Neural progenitor cell (in vitro differentiated cells): ENCODE measurements at regions not wholly inside any gene's neighbourhood (a gene's known extent, or its start where the extent isn't known, plus 50 kb on each side); places are given as distances from the start of the nearest gene placed in this dataset.

Experiments
- DNase-seq: peaks from one replicate; pipeline ENCODE4 v3.0.0-alpha.2; 2016; ENCODE audit warnings: low spot score
- H2AFZ ChIP-seq: fragments of 200-600 bp; sonication (generic); replicated peaks from 2 replicates; pipeline ENCODE4 v1.6.1; 2016; ENCODE audit warnings: antibody characterized with exemption
- H3F3A ChIP-seq: fragments of 200-600 bp; sonication (generic); 2 replicates; pipeline ENCODE4 v1.6.1; 2016; ENCODE audit warnings: antibody characterized with exemption, low read depth
- H3K27ac ChIP-seq: fragments of 200-600 bp; sonication (generic); 2 replicates; pipeline ENCODE4 v1.5.1; 2016; ENCODE audit warnings: mild to moderate bottlenecking
- H3K27me3 ChIP-seq: fragments of 200-600 bp; sonication (generic); 2 replicates; pipeline ENCODE4 v1.6.1; 2016; ENCODE audit warnings: mild to moderate bottlenecking, moderate library complexity
- H3K36me3 ChIP-seq: fragments of 200-600 bp; sonication (generic); 2 replicates; pipeline ENCODE4 v1.5.1; 2016
- H3K4me1 ChIP-seq: fragments of 200-600 bp; sonication (generic); 2 replicates; pipeline ENCODE4 v1.6.1; 2016; ENCODE audit warnings: mixed run types
- H3K4me2 ChIP-seq: fragments of 200-600 bp; sonication (generic); 2 replicates; pipeline ENCODE4 v1.6.1; 2016
- H3K4me3 ChIP-seq: fragments of 200-600 bp; sonication (generic); 2 replicates; pipeline ENCODE4 v1.5.1; 2016
- H3K79me2 ChIP-seq: fragments of 200-600 bp; sonication (generic); 2 replicates; pipeline ENCODE4 v1.6.1; 2016; ENCODE audit warnings: low read depth
- H3K9ac ChIP-seq: fragments of 200-600 bp; sonication (generic); 2 replicates; pipeline ENCODE4 v1.6.1; 2016
- H3K9me3 ChIP-seq: fragments of 200-600 bp; sonication (generic); 2 replicates; pipeline ENCODE4 v1.5.1; 2016; ENCODE audit warnings: low read depth
- H4K20me1 ChIP-seq: fragments of 200-600 bp; sonication (generic); 2 replicates; pipeline ENCODE4 v1.6.1; 2016; ENCODE audit warnings: low read depth
- H3K27ac Mint-ChIP-seq: 3 replicates; pipeline ENCODE4 v1.8.0; 2021; ENCODE audit warnings: mixed read lengths
- H3K27me3 Mint-ChIP-seq: 2 replicates; pipeline ENCODE4 v1.8.0; 2022; ENCODE audit warnings: low read depth, mild to moderate bottlenecking, inconsistent platforms, moderate library complexity, mixed read lengths; ENCODE audit not compliant: insufficient read depth
- H3K36me3 Mint-ChIP-seq: 3 replicates; pipeline ENCODE4 v1.8.0; 2021; ENCODE audit warnings: mixed read lengths
- H3K4me1 Mint-ChIP-seq: 3 replicates; pipeline ENCODE4 v1.8.0; 2021; ENCODE audit warnings: mixed read lengths
- H3K4me3 Mint-ChIP-seq: 3 replicates; pipeline ENCODE4 v1.8.0; 2021; ENCODE audit warnings: mild to moderate bottlenecking, moderate library complexity, mixed read lengths
- H3K9me3 Mint-ChIP-seq: 3 replicates; pipeline ENCODE4 v1.8.0; 2020; ENCODE audit warnings: mixed read lengths
- CTCF ChIP-seq: fragments of 200-600 bp; sonication (generic); IDR thresholded peaks from 2 replicates; pipeline ENCODE4 v1.5.1; 2017; ENCODE audit warnings: antibody characterized with exemption, mild to moderate bottlenecking
- EZH2 ChIP-seq: fragments of 200-600 bp; sonication (generic); IDR thresholded peaks from 2 replicates; pipeline ENCODE4 v1.6.1; 2017; ENCODE audit warnings: antibody characterized with exemption, mild to moderate bottlenecking, moderate library complexity
- EZH2phosphoT487 ChIP-seq: fragments of 200-600 bp; sonication (generic); IDR thresholded peaks from 2 replicates; pipeline ENCODE4 v1.6.1; 2017; ENCODE audit warnings: antibody characterized with exemption

- no peaks in the 10 kb centered on the region for H3K36me3 ChIP-seq
- Mint-ChIP-seq H3K9me3 (peaks cover 4% of the 10 kb centered on the region), H3K4me1 (peaks cover 11% of the 10 kb centered on the region), H3K27ac (no peak overlapping the region), H3K36me3 (no peaks in the 10 kb centered on the region), H3K4me3 (no peak overlapping the region), H3K27me3 (peaks cover 2% of the 10 kb centered on the region)
- DNase-seq, result peak; percentile 11
- H3K4me3 ChIP-seq, result no peak overlapping the region
- H3K9ac ChIP-seq, result no peak overlapping the region
- no peaks in the 10 kb centered on the region for H3K9me3 ChIP-seq
- no peaks in the 10 kb centered on the region for H3F3A ChIP-seq
- H3K27ac ChIP-seq, result no peak overlapping the region
- no peaks in the 10 kb centered on the region for H4K20me1 ChIP-seq
- no peak overlapping the region for H3K4me2 ChIP-seq
- no peak overlapping the region for H2AFZ ChIP-seq
- no peaks in the 10 kb centered on the region for H3K4me1 ChIP-seq
- H3K27me3 ChIP-seq, result no peaks in the 10 kb centered on the region
- no peak for TF ChIP-seq CTCF
- no peak for TF ChIP-seq EZH2phosphoT487
- TF ChIP-seq EZH2, result no peak
- no peaks in the 10 kb centered on the region for H3K79me2 ChIP-seq
Observed at GRCh38 chr18:75130591-75131328, 78.2 kb downstream of the PTGR3 start.

GRCh38 chr18:75129717-75130477 lies 79.0 kb downstream of the PTGR3 start:
- Histone ChIP-seq H3K9ac (no peak overlapping the region), H3K9me3 (no peaks in the 10 kb centered on the region), H2AFZ (no peak overlapping the region)

GRCh38 chr18:75128911-75129716 lies 79.8 kb downstream of the PTGR3 start:
- H3K4me2 ChIP-seq, result no peak overlapping the region
- H3K4me3 Mint-ChIP-seq, result no peak overlapping the region
- H3K36me3 Mint-ChIP-seq, result no peaks in the 10 kb centered on the region
- H3K4me1 Mint-ChIP-seq, result peaks cover 11% of the 10 kb centered on the region
- H3K27me3 Mint-ChIP-seq, result peaks cover 2% of the 10 kb centered on the region
- H3K9me3 Mint-ChIP-seq, result peaks cover under 1% of the 10 kb centered on the region
- no peaks in the 10 kb centered on the region for H3K79me2 ChIP-seq
- no peak overlapping the region for H3K27ac ChIP-seq
- H3K27me3 ChIP-seq, result no peaks in the 10 kb centered on the region
- no peaks in the 10 kb centered on the region for H3K4me1 ChIP-seq
- no peaks in the 10 kb centered on the region for H3K36me3 ChIP-seq
- TF ChIP-seq CTCF (no peak), EZH2phosphoT487 (no peak), EZH2 (no peak)
- no peaks in the 10 kb centered on the region for H4K20me1 ChIP-seq
- H3K4me3 ChIP-seq, result no peak overlapping the region
- H3F3A ChIP-seq, result no peaks in the 10 kb centered on the region
- H3K9ac ChIP-seq, result no peak overlapping the region
- no peak for DNase-seq
- H3K9me3 ChIP-seq, result no peaks in the 10 kb centered on the region
- no peak overlapping the region for H2AFZ ChIP-seq
- no peak overlapping the region for H3K27ac Mint-ChIP-seq

More at GRCh38 chr18:75129717-75130477, 79.0 kb downstream of the PTGR3 start:
- no peaks in the 10 kb centered on the region for H4K20me1 ChIP-seq
- H3K79me2 ChIP-seq, result no peaks in the 10 kb centered on the region
- no peak overlapping the region for H3K4me2 ChIP-seq
- H3K4me3 Mint-ChIP-seq, result no peak overlapping the region
- TF ChIP-seq EZH2 (no peak), CTCF (no peak), EZH2phosphoT487 (no peak)
- no peak overlapping the region for H3K4me3 ChIP-seq
- H3K27me3 ChIP-seq, result no peaks in the 10 kb centered on the region
- H3K27me3 Mint-ChIP-seq, result peaks cover 2% of the 10 kb centered on the region
- DNase-seq, result no peak
- no peaks in the 10 kb centered on the region for H3K36me3 ChIP-seq
- peaks cover 11% of the 10 kb centered on the region for H3K4me1 Mint-ChIP-seq
- no peaks in the 10 kb centered on the region for H3K36me3 Mint-ChIP-seq
- no peak overlapping the region for H3K27ac Mint-ChIP-seq
- H3K9me3 Mint-ChIP-seq, result peaks cover 4% of the 10 kb centered on the region
- no peaks in the 10 kb centered on the region for H3F3A ChIP-seq
- H3K27ac ChIP-seq, result no peak overlapping the region
- no peaks in the 10 kb centered on the region for H3K4me1 ChIP-seq
